Bronchial epithelial cell (primary cell): ENCODE measurements at regions not wholly inside any gene's neighbourhood (a gene's known extent, or its start where the extent isn't known, plus 50 kb on each side); places are given as distances from the start of the nearest gene placed in this dataset.

Source experiments
- DNase-seq: peaks from one replicate; pipeline ENCODE4 v3.0.0-alpha.2; 2010; ENCODE audit warnings: low read depth
- FAIRE-seq: peaks from 2 replicates; lab custom pipeline; 2011; peaks lifted over from hg19 to GRCh38; lab: Jason Lieb, UNC
- H3K27me3 ChIP-seq: 2 replicates; pipeline ENCODE4 v1.5.1; 2011; ENCODE audit warnings: low read length; ENCODE audit not compliant: control insufficient read depth, insufficient read depth
- H3K36me3 ChIP-seq: 2 replicates; pipeline ENCODE4 v1.5.1; 2011; ENCODE audit warnings: low read length; ENCODE audit not compliant: control insufficient read depth, insufficient read depth
- H3K4me3 ChIP-seq: 2 replicates; pipeline ENCODE4 v1.5.1; 2011; ENCODE audit warnings: mild to moderate bottlenecking, low read depth, low read length, control low read depth
- TF ChIP-seq, protein P1 (sequence below): IDR thresholded peaks from 2 replicates; pipeline ENCODE4 v1.5.1; 2011; ENCODE audit warnings: mild to moderate bottlenecking, moderate library complexity, low read length, control low read depth, inconsistent platforms; ENCODE audit not compliant: insufficient read depth, severe bottlenecking

DNA sequence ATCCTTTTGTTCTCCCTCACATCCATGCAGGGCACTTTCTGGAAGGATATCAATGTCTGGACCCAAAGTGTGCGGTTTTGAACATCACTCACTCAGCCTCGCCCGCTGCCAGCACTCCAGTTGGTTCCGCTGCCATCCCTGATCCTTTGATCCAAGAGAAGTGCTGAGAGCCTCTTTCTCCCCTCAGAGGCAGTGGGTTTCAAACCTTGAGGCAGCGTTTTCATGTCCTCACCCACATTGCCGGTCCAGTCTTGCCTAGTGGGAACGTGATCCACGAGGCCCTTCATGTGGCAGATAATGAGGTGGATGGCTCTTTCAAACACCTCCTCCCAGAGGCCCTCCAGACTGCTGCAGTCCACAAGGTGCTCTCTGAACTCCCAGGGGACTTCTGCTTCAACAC lies 122.2 kb downstream of the ACTL8 start:
- H3K27me3 ChIP-seq = no peaks in the 10 kb centered on the region
- FAIRE-seq (no peak), DNase-seq (no peak)
- TF ChIP-seq, protein P1, sequence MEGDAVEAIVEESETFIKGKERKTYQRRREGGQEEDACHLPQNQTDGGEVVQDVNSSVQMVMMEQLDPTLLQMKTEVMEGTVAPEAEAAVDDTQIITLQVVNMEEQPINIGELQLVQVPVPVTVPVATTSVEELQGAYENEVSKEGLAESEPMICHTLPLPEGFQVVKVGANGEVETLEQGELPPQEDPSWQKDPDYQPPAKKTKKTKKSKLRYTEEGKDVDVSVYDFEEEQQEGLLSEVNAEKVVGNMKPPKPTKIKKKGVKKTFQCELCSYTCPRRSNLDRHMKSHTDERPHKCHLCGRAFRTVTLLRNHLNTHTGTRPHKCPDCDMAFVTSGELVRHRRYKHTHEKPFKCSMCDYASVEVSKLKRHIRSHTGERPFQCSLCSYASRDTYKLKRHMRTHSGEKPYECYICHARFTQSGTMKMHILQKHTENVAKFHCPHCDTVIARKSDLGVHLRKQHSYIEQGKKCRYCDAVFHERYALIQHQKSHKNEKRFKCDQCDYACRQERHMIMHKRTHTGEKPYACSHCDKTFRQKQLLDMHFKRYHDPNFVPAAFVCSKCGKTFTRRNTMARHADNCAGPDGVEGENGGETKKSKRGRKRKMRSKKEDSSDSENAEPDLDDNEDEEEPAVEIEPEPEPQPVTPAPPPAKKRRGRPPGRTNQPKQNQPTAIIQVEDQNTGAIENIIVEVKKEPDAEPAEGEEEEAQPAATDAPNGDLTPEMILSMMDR = no peak
- no peak overlapping the region for H3K4me3 ChIP-seq
- H3K36me3 ChIP-seq = no peaks in the 10 kb centered on the region

DNA sequence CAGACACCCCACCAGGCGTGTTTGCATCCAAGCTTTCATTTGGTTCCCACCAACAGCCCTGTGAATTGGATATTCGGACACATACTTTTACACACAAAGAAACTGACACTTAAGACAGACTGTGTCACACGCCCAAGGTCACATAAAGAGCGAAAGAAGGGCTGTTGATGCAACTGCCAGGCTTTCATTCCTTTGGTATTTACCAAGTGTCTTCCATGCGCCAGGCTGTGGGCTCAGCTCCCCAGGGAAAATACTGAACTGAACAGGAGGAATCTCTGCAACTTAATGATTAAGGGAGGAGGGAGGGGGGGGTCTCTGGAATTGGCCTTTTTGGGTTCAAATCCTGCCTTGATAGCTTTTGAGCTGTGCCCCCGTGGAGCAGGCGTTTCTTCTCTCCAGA lies 122.8 kb downstream of the ACTL8 start:
- Histone ChIP-seq H3K36me3 (no peaks in the 10 kb centered on the region), H3K4me3 (no peak overlapping the region), H3K27me3 (no peaks in the 10 kb centered on the region)
- DNase-seq (no peak), FAIRE-seq (no peak)
- TF ChIP-seq, protein P1 = no peak

DNA sequence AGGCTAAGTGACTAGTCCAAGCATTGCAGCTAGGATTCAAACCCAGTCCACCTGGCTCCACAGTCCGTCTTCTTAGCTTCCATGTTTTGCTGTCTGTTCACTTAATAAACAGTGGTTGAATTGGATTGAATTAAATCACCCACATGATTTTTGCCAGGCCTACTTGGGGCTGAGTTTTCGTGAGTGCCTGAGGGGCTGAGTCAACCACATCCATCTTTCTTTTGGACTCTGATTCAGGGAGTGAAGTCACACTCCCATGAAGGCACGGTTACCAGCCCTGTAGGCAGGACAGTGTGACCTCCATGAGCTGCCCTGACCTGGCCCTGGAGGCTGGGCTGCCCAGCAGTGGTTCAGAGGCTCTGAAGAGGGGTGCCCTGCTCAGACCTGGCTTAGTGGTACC lies 123.7 kb downstream of the ACTL8 start:
- TF ChIP-seq, protein P1 = no peak

DNA sequence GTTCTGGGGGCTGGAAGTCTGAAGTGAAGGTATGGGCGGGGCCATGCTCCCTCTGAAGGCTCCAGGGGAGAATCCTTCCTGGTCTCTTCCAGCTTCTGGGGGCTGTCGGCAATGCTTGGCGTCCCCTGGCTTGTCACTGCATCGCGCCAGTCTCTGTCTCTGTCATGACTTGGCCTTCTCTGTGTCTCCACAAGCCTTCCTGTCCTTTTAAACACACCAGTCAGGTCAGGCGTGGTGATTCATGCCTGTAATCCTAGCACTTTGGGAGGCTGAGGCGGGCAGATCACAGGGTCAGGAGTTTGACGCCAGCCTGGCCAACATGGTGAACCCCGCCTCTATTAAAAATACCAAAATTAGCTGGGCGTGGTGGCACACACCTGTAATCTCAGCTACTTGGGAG lies 125.3 kb downstream of the ACTL8 start:
- Histone ChIP-seq H3K36me3 (no peaks in the 10 kb centered on the region), H3K4me3 (no peak overlapping the region), H3K27me3 (no peaks in the 10 kb centered on the region)
- DNase-seq (no peak), FAIRE-seq (no peak)
- TF ChIP-seq, protein P1 = no peak

More for the DNA sequence above, 123.7 kb downstream of the ACTL8 start:
- H3K36me3 ChIP-seq = no peaks in the 10 kb centered on the region
- H3K27me3 ChIP-seq = no peaks in the 10 kb centered on the region
- peak; percentile 5 for DNase-seq
- FAIRE-seq = no peak
- H3K4me3 ChIP-seq = no peak overlapping the region

DNA sequence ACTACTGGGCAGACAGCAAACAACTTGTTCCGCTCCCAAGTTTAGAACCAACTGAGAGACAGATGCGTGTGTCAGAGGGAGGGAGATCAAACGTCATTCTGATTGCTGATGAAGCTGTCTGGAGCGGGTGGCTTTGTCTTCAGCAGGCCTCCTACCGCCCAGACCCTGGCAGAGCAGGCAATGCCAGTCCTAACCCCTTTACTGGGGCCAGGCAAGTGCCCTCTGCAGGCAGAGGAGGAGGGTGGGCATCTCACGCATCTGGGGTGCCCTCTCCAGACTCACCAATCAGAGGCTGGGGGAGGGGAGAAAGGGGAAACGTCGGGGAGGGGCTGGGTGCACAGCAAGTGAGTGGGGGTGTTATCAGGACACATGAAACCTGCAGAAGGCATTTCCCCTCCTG lies 126.6 kb downstream of the ACTL8 start:
- no peaks in the 10 kb centered on the region for H3K27me3 ChIP-seq
- FAIRE-seq (no peak), DNase-seq (no peak)

DNA sequence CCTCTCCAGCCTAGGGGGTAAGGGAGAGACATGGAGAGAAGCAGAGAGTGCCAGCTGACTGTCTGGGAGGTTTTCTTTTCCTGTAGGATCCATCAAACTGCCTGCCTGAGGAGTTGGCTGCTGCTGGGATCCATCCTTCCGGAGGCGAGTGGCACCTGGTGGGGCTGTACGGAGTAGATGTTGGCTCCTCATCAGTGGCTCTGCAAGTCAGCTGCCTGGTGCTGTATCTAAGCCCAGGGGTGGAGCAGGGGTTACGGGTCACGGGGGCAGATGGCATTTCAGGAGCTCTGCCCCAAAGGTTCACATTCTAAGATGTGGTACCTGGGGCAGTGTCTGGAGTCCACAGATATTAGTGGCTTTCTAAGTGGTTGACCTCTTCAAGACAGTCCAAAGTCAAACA lies 128.0 kb downstream of the ACTL8 start:
- TF ChIP-seq, protein P1 = no peak
- no peaks in the 10 kb centered on the region for H3K36me3 ChIP-seq
- no peaks in the 10 kb centered on the region for H3K27me3 ChIP-seq
- no peak for FAIRE-seq
- DNase-seq = no peak
- H3K4me3 ChIP-seq = no peak overlapping the region

More for the DNA sequence above, 126.6 kb downstream of the ACTL8 start:
- TF ChIP-seq, protein P1 = no peak
- H3K36me3 ChIP-seq = no peaks in the 10 kb centered on the region
- no peak overlapping the region for H3K4me3 ChIP-seq
